ENCODE measurements at regions not wholly inside any gene's neighbourhood (a gene's known extent, or its start where the extent isn't known, plus 50 kb on each side); places are given as distances from the start of the nearest gene placed in this dataset.
A peak's percentile ranks its signal among the peaks of the same experiment; 100 is the strongest.
"Not testable (repeated sequence)": the region's sequence is repeated elsewhere in the genome, so short reads cannot be mapped to it uniquely, and the experiment has no call there.

DNA sequence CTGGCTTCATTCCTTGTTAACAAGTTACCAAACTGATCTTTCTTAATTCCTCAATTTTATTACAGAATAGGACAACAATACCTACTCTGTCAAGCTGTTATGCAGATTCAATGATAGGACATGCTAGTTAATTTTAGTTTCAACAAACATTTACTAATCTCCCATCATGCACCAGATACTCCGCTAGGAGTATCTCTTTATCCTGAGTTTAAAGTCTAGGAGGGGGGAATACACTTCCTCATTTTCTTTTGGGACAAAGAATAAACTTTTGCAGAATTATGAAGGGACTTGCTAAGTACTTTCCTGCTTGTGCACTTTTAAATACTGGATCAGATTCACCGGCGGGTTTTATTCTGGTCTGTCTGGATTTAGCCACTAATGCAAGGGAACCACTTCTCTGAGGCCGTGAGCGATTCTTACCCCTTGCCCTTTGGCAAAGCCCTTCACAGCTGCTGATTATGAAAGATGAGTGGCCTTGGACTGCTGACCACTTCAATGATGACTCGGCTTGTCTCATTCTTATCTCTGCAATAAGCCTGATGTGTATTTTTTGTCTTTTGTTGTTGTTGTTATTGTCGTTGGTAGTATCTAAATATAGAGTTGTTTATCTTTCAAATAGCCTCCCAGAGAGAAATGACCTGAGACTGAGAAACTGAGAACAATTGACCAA is 73.9 kb downstream of the RMI1 start:
- DNase-seq (ENCODE audit: low read depth), result no peak
- H3K4me3 ChIP-seq (ENCODE audit: low read depth, low read length), result no peak overlapping the region

DNA sequence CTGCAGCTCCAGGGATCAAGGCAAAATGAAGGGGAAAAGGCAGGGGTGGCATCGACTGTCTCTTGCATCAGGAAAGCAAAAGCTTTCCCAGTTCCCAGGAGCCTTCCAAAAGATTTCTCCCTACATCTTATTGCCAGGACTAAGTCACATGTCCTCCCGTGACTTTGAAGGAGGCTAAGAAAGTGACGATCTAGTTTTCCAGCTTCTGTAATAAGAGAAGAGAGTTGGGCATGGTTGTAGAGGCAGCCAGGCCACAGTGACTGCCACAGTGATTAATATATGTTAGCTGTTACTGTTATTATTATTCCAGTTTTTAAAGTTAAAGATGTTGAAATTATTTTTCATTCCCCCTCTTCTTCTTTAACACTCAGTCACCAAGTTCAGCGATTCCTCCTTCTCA is 77.1 kb downstream of the RMI1 start:
- no peak for DNase-seq (ENCODE audit: low read depth)
- H3K4me3 ChIP-seq (ENCODE audit: low read depth, low read length), result no peak overlapping the region

DNA sequence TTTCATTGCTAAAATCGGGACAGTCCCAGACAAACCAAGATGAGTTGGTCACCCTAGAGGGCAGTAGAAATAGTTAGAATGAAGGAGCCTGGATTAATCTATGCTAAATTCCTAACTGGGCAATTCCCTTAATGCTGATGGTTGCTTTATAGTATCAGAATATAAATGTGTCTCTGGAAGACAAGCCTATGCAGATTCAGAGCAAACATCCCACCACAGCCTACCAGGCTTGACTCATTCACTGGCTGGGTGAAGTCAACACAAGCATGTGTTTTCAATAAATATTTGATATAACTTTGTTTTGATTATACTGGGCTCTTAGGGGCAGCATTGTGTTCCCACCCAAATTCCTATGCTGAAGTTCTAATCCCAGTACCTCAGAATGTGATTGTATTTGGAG is 79.3 kb downstream of the RMI1 start:
- DNase-seq (ENCODE audit: low read depth), result no peak
- H3K4me3 ChIP-seq (ENCODE audit: low read depth, low read length), result no peak overlapping the region

DNA sequence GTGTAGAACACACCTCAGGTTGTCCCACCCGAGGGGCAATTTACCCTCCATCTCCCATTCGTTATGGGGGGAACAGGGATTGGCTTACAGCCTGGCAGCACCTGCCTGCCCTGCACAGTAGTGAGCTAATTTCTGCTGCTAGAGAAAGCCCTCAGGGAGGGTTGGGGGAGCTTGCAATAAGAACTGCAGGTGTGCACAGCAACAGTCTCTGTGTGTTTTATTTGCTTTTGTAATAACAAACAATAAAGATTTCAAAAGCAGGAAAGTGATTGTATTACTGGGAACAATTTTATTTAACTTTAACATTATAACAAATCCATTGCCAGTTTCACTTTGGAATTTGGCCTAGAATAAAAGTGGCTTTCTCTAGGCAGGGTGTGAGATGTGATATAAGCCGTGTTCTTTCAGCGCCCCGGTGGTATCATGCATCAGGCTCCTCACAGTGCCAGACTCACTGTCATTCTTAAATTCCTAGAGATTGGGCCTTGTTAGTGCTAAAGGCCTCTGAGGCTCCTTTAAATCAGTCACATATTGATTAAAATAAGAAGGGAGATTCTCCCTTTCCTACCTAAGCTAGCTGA is 81.1 kb downstream of the RMI1 start:
- DNase-seq (ENCODE audit: low read depth), result no peak

DNA sequence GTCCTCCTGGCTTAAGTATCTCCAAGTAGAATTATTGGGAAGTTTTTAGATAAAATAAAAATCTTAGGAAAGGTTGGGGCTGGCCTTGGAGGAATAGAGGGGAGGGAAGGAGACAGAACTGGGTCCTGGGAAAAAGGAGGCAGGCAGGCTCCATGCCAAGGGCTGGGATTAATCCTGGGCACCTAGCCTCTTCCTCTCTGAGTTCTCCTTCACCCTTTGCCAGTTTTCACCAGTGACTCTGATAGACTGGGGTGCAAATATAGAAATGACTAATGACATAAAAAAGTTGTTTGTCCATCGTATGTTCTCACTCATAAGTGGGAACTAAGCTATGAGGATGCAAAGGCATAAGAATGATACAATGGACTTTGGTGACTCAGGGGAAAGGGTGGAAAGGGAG is 81.9 kb downstream of the RMI1 start:
- no peak overlapping the region for H3K4me3 ChIP-seq (ENCODE audit: low read depth, low read length)
- no peak for DNase-seq (ENCODE audit: low read depth)

More for the DNA sequence above, 81.1 kb downstream of the RMI1 start:
- H3K4me3 ChIP-seq (ENCODE audit: low read depth, low read length), result no peak overlapping the region

DNA sequence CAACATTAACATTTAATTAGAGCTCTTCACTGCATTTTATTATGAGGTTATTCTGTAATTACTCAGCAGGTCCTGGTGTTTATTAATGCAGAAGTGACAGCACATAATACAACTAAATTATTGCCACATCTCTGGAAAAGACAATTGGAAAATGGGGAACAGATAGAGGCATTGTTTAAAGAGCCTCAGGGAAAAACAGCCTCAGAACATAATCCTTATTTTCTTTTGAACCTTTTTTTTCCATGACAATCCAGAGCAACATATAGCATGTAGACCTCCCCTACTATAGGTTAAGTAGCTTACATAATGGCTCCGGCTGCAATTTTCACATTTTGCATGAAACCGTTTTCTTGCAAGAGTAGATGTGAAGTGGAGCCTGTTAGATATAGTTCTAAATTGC is 87.2 kb downstream of the RMI1 start:
- DNase-seq (ENCODE audit: low read depth), result no peak
- H3K4me3 ChIP-seq (ENCODE audit: low read depth, low read length), result no peak overlapping the region

DNA sequence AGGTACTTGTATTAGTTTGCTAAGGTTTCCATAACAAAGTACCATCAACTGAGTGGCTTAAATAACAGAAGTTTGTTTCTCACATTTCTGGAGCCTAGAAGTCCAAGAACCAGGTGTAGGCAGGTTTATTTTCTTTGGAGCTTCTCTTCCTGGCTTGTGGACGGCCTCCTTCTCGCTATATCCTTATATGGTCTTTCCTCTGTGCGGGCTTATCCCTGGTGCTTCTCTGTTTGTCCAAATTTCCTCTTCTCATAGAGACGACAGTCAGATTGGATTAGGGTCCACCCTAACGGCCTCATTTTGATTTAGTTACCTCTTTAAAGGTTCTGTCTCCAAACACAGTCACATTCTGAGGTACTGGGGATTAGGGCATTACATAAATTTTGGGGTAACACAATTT is 88.3 kb downstream of the RMI1 start:
- no peak overlapping the region for H3K4me3 ChIP-seq (ENCODE audit: low read depth, low read length)
- no peak for DNase-seq (ENCODE audit: low read depth)

DNA sequence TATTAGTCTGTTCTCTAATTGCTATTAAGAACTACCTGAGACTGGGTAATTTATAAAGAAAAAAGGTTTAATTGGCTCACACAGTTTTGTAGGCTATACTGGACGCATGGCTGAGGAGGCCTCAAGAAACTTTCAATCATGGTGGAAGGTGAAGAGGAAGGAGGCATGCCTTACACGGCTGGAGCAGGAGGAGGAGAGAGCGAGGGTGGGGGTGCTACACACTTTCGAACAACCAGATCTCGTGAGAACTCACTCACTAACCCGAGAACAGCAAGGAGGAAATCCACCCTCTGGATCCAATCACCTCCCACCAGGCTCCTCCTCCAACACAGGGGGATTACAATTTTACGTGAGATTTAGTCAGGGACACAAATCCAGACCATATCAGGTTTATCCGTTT is 90.0 kb downstream of the RMI1 start:
- DNase-seq (ENCODE audit: low read depth), result no peak
- H3K4me3 ChIP-seq (ENCODE audit: low read depth, low read length), result no peak overlapping the region

DNA sequence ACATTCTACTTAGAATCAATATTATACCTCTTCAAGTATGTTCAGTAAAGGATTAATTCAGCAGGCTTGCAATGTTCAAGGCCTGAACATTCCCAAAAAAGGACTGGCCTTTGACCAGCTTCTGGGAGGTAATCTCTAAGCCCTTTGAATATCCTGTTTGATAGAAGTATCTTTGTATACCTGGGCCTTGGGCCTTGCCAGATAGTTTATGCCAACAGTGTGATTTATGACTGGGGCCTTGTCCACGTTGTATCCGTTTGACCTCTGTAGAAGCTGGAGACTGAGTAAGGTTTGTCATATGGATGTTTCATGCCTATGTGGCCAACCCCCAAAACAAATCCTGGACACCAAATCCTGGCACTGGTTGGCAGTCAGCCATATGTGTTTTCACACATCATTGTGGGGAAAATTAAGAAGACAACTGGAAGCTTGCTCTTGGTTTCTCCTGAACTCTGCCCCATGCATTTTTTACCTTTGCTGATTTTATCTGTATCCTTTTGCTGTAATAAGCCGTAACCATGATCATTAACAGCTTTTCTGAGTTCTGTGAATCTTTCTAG is 92.1 kb downstream of the RMI1 start:
- H3K4me3 ChIP-seq (ENCODE audit: low read depth, low read length), result no peak overlapping the region
- DNase-seq (ENCODE audit: low read depth), result no peak

DNA sequence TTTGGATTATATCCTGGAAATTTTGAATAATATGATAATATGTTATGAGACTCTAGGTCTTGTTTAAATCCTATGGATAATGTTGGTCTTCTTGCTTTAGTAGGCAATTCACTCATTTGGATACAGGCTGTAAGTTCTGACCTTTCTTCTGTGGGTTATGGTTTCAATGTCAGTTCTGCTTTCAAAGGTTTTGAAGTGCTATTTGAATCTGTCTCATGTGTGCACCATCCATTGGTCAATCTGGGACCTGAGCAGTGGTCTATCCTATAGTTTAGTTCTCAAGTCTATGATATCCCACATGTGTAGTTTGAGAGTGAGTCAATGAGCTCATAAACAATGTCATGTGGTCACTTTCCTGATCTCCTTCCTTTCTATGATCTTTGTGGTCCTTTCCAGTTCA is 94.4 kb downstream of the RMI1 start:
- H3K4me3 ChIP-seq (ENCODE audit: low read depth, low read length), result no peak overlapping the region

DNA sequence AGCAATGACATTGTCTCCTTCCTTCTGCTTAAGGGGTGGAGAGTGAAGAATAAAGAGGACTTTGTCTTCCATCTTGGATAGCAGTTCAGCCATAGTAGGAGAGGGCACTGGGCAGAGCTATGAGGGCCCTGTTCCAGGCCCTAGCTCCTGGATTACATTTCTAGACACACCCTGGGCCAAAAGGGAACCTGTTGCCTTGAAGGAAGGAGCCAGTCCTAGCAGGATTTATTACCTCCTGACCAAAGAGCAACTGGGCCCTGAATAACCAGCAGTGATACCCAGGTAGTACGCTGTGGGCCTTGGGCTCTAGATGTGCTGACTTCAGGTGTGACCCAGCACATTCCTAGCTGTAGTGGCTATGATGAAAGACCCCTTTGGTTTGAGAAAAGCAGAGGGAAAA is 95.8 kb downstream of the RMI1 start:
- no peak for DNase-seq (ENCODE audit: low read depth)

More for the DNA sequence above, 94.4 kb downstream of the RMI1 start:
- DNase-seq (ENCODE audit: low read depth), result no peak

DNA sequence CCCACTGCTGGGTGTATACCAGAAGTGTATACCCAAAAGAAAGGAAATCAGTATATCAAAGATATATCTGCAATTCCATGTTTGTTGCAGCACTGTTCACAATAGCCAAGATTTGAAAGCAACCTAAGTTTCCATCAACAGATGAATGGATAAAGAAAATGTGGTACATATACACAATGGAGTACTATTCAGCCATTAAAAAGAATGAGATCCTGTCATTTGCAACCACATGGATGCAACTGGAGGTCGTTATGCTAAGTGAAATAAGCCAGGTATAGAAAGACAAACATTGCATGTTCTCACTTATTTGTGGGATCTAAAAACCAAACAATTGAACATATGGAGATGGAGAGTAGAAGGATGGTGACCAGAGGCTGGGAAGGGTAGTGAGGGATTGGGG is 97.2 kb downstream of the RMI1 start:
- H3K4me3 ChIP-seq (ENCODE audit: low read depth, low read length); DNase-seq (ENCODE audit: low read depth): not testable (repeated sequence)

More for the DNA sequence above, 95.8 kb downstream of the RMI1 start:
- H3K4me3 ChIP-seq (ENCODE audit: low read depth, low read length), result no peak overlapping the region

DNA sequence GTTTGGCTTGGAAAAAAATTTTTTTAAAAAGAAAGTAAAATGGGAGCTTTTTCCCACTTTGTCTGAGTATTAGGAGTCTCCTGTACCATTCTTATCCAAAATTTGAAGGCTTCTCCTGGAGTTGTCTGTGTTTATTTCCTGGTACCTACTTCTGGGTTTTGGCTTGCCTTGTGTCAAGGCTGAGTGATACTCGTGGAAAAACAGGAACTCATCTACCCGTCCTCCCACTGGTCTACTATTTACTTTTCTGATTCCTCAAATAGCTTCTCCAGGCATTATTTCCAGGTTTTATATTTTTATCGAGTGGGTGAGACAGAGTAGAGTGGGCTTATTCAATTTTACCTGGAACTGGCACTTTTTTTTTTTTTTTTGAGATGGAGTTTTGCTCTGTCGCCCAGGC is 99.4 kb downstream of the RMI1 start:
- no peak overlapping the region for H3K4me3 ChIP-seq (ENCODE audit: low read depth, low read length)
- DNase-seq (ENCODE audit: low read depth), result no peak

DNA sequence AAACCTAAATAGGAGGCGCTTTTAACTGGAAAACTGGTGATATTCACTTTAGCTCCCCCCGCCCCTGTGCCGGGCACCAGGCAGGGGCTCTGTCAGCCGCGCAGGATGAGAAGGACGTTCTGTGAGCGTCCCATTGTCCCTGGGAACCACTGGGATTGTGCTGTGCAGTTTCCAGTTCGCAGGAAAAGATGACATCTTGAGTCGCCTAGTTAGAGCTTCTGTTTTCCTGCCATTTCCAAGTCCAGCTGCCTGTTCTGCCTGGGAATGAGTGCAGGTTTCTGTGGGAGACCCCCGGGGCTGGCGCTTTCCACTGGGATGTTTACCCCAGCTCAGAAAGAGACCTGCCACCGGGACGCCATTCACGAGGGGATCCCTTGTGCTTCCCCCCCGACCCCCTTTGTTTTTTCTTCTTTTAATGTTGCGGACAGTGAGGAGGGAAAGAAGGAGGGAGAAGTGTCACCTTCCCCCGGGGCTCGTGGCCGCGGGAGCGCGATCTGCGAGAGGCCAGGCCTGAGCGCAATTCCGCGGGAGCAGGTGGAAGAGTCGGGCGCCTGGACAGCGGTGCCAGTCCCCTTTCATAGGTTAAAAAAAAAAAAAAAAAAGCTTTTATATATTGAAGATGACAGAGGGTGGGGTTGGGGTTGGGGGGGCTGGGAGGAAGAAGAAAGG is 121.5 kb downstream of the RMI1 start:
- no peak overlapping the region for H3K4me3 ChIP-seq (ENCODE audit: low read depth, low read length)
- no peak for DNase-seq (ENCODE audit: low read depth)

DNA sequence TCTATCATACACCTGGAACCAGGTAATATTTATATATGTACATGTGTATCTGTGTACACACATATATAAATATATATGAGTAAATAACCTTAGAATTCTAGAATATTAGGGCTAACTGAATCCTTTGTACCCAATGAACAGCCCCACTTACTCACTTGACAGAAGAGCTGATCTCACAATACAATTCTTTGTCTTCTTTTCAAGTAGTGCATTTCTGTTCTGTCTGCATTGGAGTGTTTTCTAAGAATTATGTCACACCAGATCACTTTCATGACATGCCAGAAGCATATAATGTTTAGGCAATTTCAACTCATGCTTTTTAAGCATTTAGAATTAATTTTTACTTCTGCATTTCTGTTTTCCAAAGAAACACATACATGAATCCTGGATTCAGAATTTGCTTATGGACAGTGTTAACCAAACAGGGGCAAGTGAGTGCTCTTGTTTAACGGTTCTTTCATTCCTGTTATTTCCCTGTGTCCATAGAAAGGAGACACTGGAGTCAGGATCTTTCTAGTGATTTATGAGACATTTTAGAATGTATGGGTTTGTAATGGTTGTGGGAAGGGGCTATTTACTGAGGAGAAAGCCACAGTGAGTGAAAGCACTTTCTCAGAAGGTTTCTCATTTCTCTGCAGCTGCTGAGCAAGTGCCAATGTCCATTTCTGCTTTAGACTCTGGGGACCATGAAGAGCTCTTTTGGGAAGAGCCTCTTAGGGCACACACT is 123.2 kb downstream of the RMI1 start:
- DNase-seq (ENCODE audit: low read depth), result no peak

DNA sequence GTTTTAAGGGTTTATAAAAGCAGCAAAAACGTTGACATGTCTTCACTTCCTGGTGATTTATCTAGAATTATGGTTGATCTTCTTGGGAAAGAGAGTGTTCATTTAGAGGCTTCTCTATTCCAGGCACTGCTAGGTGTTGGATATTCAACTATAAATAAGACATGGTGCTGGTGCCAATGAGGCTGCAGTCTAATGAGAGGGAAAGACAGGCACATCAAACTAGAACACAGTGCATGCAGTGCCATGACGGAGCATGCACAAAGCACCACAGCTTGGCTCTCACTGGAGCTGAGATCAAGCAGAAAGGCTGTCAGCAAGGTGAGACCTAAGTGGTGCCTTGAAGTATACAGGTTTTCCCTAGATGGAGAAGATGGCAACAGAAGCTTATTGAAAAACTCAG is 126.5 kb downstream of the RMI1 start:
- H3K4me3 ChIP-seq (ENCODE audit: low read depth, low read length), result no peak overlapping the region

More for the DNA sequence above, 123.2 kb downstream of the RMI1 start:
- H3K4me3 ChIP-seq (ENCODE audit: low read depth, low read length), result no peak overlapping the region

DNA sequence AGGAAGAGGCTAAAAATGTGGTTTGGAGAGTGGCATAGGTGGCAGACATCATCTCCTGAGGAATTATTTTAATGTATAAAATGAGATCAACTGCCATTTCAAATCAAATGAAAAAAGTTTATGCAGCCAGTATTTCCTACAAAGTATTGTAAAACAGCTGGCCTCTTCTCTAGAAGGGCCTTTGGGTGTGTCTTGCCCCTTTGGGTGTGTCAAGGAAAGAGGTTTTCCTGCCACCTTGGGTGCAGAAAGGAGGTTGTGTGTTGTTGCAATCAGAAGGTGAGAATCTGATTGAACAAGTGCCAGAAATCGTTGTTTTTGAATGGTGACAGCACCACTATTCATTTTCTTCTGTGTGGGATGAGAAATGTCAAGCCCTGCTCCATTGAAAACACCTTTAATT is 127.4 kb downstream of the RMI1 start:
- DNase-seq (ENCODE audit: low read depth), result no peak
- no peak overlapping the region for H3K4me3 ChIP-seq (ENCODE audit: low read depth, low read length)

More for the DNA sequence above, 126.5 kb downstream of the RMI1 start:
- DNase-seq (ENCODE audit: low read depth), result no peak

DNA sequence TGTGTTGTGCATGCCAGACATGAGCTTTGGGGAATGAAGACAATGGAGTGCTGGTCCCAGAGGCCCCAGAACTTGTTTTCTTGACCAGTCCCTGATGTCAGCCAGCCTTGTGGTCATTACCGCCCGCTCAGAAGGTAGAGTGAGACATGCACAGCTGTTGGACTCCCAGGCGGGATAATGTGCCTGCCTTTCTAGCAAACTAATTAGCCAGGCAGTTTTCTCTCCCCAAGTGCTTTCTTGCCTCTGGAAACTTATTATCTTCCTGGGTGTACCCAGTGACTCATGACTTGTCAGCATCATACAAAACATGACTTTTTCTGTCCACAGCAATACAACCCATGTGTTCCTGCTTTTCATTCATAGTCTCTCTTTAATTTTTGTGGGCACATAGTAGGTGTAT is 131.1 kb downstream of the RMI1 start:
- DNase-seq (ENCODE audit: low read depth), result no peak
- no peak overlapping the region for H3K4me3 ChIP-seq (ENCODE audit: low read depth, low read length)

DNA sequence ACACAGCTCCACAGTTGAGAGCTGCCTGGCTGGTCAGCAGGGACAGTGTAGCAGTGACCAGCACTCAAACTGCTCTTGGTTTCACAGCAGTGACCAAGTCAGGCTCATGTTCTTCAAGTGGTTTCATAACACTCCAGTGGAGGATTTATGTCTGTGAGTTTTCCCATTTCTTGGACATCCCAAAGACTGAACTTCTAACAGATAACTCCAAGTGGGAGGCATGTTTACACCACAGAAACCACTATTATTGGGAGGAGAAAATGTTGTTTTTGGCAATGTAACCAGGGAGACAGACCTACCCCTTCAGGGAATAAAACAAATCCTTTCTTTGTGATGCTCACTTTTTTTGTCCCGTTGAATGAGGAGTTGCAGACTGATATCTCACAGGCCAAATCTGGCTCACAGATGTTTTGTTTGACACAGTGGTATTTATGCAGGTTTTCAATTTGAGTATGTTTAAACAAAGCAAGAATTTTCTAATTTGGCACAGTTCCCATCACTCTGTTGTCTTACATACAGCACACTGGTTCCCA is 141.5 kb downstream of the RMI1 start:
- DNase-seq (ENCODE audit: low read depth), result peak; percentile 41
- H3K4me3 ChIP-seq (ENCODE audit: low read depth, low read length), result no peak overlapping the region

DNA sequence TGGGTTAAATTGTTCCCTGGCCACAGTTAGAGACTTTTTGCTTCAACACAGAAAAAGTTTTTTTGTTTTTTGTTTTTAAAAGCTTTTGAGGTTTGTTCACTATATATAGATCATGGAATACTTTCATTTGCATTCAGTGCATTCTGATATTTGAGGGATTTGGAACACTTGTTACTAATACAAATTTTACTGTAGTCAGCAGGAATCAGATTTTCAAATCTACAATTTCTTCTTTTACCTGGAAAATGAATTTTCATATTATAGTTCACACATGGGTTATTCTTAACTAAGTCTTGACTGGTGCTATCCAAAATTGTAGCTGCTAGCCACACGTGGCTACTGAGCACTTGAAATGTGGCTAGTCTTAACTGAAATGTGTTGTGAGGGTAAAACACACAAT is 142.0 kb downstream of the RMI1 start:
- no peak for DNase-seq (ENCODE audit: low read depth)
- no peak overlapping the region for H3K4me3 ChIP-seq (ENCODE audit: low read depth, low read length)

All from skeletal muscle cell (primary cell).